GM12878 (cell line): ENCODE measurements at regions not wholly inside any gene's neighbourhood (a gene's known extent, or its start where the extent isn't known, plus 50 kb on each side); places are given as distances from the start of the nearest gene placed in this dataset.

ENCODE experiments used
- ATAC-seq: fragments of 200-7000 bp; cut with Tn5 transposase; 3 replicates; pipeline ENCODE4 v1.9.1; 2020; ENCODE audit warnings: mild to moderate bottlenecking, moderate library complexity
- BruUV-seq: library from RNA; stranded (reverse); fragments of 400-500 nt; replicated peaks from 2 replicates; lab custom pipeline; 2021; lab: Mats Ljungman, UMichigan
- CTCF ChIA-PET: fragments of 300-600 bp; sonication (Branson Sonifier 250); formaldehyde crosslinking; extraction: SDS; loops from one replicate; lab custom pipeline; 2021; ENCODE audit warnings: inconsistent platforms; lab: Yijun Ruan, JAX
- POLR2A ChIA-PET: fragments of 350-600 bp; formaldehyde crosslinking; extraction: SDS; loops from one replicate; lab custom pipeline; 2021; ENCODE audit warnings: inconsistent platforms; lab: Charles Lee
- RAD21 ChIA-PET: fragments of 300-600 bp; sonication (Branson Sonifier 250); formaldehyde crosslinking; loops from one replicate; lab custom pipeline; 2023; ENCODE audit warnings: antibody characterized with exemption; ENCODE audit not compliant: unreplicated experiment; lab: Charles Lee
- SMC1A ChIA-PET: fragments of 300-600 bp; sonication (Branson Sonifier 250); formaldehyde crosslinking; loops from one replicate; lab custom pipeline; 2023; ENCODE audit not compliant: unreplicated experiment, uncharacterized antibody; lab: Charles Lee
- DNase-seq: peaks from one replicate; pipeline ENCODE4 v3.0.0-alpha.2; 2011; ENCODE audit warnings: low read depth, low spot score
- FAIRE-seq: peaks from 3 replicates; lab custom pipeline; 2011; peaks lifted over from hg19 to GRCh38; lab: Jason Lieb, UNC
- H2AFZ ChIP-seq: 2 replicates; pipeline ENCODE4 v1.6.0; 2011; ENCODE audit warnings: low read depth, low read length, control low read depth; ENCODE audit not compliant: control insufficient read depth
- H3K27ac ChIP-seq: 2 replicates; pipeline ENCODE4 v1.5.1; 2011; ENCODE audit warnings: control low read depth; ENCODE audit not compliant: control insufficient read depth, insufficient read depth
- H3K27me3 ChIP-seq, 2 experiments: replicated peaks in 1 of 2; 2 replicates each; pipeline versions ENCODE4 v1.6.0 to v1.6.1; 2011; ENCODE audit warnings: low read length in 1 of 2; ENCODE audit not compliant: control insufficient read depth in 2 of 2, insufficient read depth in 2 of 2
- H3K36me3 ChIP-seq, 2 experiments: 2 replicates each; pipeline ENCODE4 v1.5.1; 2011; ENCODE audit warnings: low read length in 1 of 2; ENCODE audit not compliant: control insufficient read depth in 2 of 2, insufficient read depth in 2 of 2
- H3K4me1 ChIP-seq: 2 replicates; pipeline ENCODE4 v1.6.1; 2011; ENCODE audit warnings: mild to moderate bottlenecking, low read length, moderate library complexity, mixed read lengths; ENCODE audit not compliant: control insufficient read depth, insufficient read depth
- H3K4me2 ChIP-seq: 2 replicates; pipeline ENCODE4 v1.6.0; 2011; ENCODE audit warnings: control low read depth; ENCODE audit not compliant: control insufficient read depth, insufficient read depth
- H3K4me3 ChIP-seq: fragments of 200-600 bp; sonication (generic); 2 replicates; pipeline ENCODE4 v1.5.1; 2016
- H3K79me2 ChIP-seq: 2 replicates; pipeline ENCODE4 v1.6.0; 2011; ENCODE audit warnings: low read length; ENCODE audit not compliant: control insufficient read depth, insufficient read depth
- H3K9ac ChIP-seq: 2 replicates; pipeline ENCODE4 v1.8.0; 2011; ENCODE audit warnings: low read length, control low read depth, mixed read lengths; ENCODE audit not compliant: control insufficient read depth, insufficient read depth
- H3K9me3 ChIP-seq: replicated peaks from 3 replicates; pipeline ENCODE4 v1.5.1; 2011; ENCODE audit warnings: mild to moderate bottlenecking, low read length; ENCODE audit not compliant: control insufficient read depth, insufficient read depth
- H4K20me1 ChIP-seq: 2 replicates; pipeline ENCODE4 v1.6.0; 2011; ENCODE audit not compliant: control insufficient read depth, insufficient read depth
- IKZF1 ChIP-seq: fragments of 450-650 bp; conservative IDR thresholded peaks from 2 replicates; pipeline ENCODE4 v1.6.1; 2017; ENCODE audit warnings: antibody characterized with exemption, mild to moderate bottlenecking
- MYB ChIP-seq: fragments of 150-350 bp; IDR thresholded peaks from 2 replicates; pipeline ENCODE4 v1.6.1; 2014; ENCODE audit warnings: mild to moderate bottlenecking, low read depth, low read length, borderline replicate concordance
- NFYA ChIP-seq: IDR thresholded peaks from 2 replicates; pipeline ENCODE4 v1.6.1; 2011; ENCODE audit warnings: low read depth, mild to moderate bottlenecking, low read length, improper control_type of control experiment, borderline replicate concordance
- NR2C1 ChIP-seq: fragments of 450-650 bp; IDR thresholded peaks from 2 replicates; pipeline ENCODE4 v1.6.1; 2017; ENCODE audit warnings: antibody characterized with exemption, mild to moderate bottlenecking, moderate library complexity
- PML ChIP-seq: IDR thresholded peaks from 2 replicates; pipeline ENCODE4 v1.6.1; 2012; ENCODE audit warnings: low read length, inconsistent platforms
- POLR2A ChIP-seq: IDR thresholded peaks from 2 replicates; pipeline ENCODE4 v1.6.1; 2011; ENCODE audit warnings: low read depth, mild to moderate bottlenecking, low read length
- RAD21 ChIP-seq: IDR thresholded peaks from 2 replicates; pipeline ENCODE4 v1.6.1; 2011; ENCODE audit warnings: mild to moderate bottlenecking, low read depth, low read length, moderate library complexity; ENCODE audit not compliant: insufficient read depth
- SIX5 ChIP-seq: IDR thresholded peaks from 2 replicates; pipeline ENCODE4 v1.6.1; 2011; ENCODE audit warnings: mild to moderate bottlenecking, low read depth, low read length, moderate library complexity; ENCODE audit not compliant: severe bottlenecking
- SUPT20H ChIP-seq: IDR thresholded peaks from 2 replicates; pipeline ENCODE4 v1.6.1; 2011; ENCODE audit warnings: low read depth, mild to moderate bottlenecking, low read length, moderate library complexity, borderline replicate concordance; ENCODE audit not compliant: control insufficient read depth
- SUZ12 ChIP-seq: fragments of 200-600 bp; sonication (generic); IDR thresholded peaks from one replicate; pipeline ENCODE4 v1.6.1; 2018; ENCODE audit warnings: antibody characterized with exemption, mild to moderate bottlenecking; ENCODE audit not compliant: unreplicated experiment
- TAF1 ChIP-seq: IDR thresholded peaks from 2 replicates; pipeline ENCODE4 v1.6.1; 2011; ENCODE audit warnings: mild to moderate bottlenecking, low read depth, low read length, borderline replicate concordance
- TBL1XR1 ChIP-seq: IDR thresholded peaks from 2 replicates; pipeline ENCODE4 v1.6.1; 2012; ENCODE audit warnings: low read depth, low read length, improper control_type of control experiment
- ZNF384 ChIP-seq: IDR thresholded peaks from 2 replicates; pipeline ENCODE4 v1.6.1; 2012; ENCODE audit warnings: low read depth, mild to moderate bottlenecking, low read length, improper control_type of control experiment, borderline replicate concordance
- WGBS: methylation state at CpG from one replicate; pipeline ENCODE4 v1.1.6; 2016; ENCODE audit warnings: low lambda C conversion rate; ENCODE audit not compliant: insufficient replicate concordance, insufficient coverage; ENCODE audit errors: missing lambda C conversion rate; 5-methylcytosine and 5-hydroxymethylcytosine counted together
- in situ Hi-C: fragments of 300-500 bp; cut with MboI; formaldehyde crosslinking; loops from 9 replicates; pipeline ENCODE4 v1.14.3; 2018; ENCODE audit warnings: mixed read lengths
- intact Hi-C: fragments of 100-400 bp; cut with micrococcal nuclease; formaldehyde crosslinking; loops from one replicate; pipeline ENCODE4 v1.14.2; 2022; ENCODE audit not compliant: unreplicated experiment
- TF ChIP-seq, protein P1 (sequence below): IDR thresholded peaks from 2 replicates; pipeline ENCODE4 v1.6.1; 2011; ENCODE audit warnings: low read depth, mild to moderate bottlenecking, low read length, moderate library complexity, borderline replicate concordance; ENCODE audit errors: extremely low read depth
- TF ChIP-seq, protein P2 (sequence below): IDR thresholded peaks from 2 replicates; pipeline ENCODE4 v1.6.1; 2012; ENCODE audit warnings: low read depth, low read length, improper control_type of control experiment
- TF ChIP-seq, protein P3 (sequence below): fragments of 450-650 bp; formaldehyde crosslinking; IDR thresholded peaks from 2 replicates; pipeline ENCODE4 v1.5.0; 2022; ENCODE audit warnings: mild to moderate bottlenecking, missing genetic modification characterization

DNA sequence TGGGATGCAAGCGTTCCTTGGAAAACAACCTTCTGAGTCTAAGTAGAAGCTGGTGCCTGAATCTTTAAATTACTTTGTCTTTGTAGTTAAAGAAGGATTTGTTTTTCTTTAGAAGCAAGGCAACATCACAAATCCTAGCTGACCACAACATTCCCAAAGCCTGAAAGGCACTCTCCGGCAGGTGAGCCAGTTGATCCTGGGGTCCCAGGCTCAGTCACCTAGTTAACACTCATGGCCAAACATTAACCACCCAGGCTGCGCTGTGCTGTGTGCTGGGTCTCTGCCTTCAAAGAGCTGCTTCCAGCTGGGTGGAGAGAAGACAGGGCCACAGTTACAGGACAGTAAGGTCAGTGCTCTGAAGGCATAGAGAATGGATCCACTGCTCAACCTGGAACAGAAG is 120.0 kb upstream of the TRIB2 start (continued):
- TF ChIP-seq RAD21 (no peak), SIX5 (no peak), SUPT20H (no peak), TAF1 (no peak)
- TF ChIP-seq, protein P1, sequence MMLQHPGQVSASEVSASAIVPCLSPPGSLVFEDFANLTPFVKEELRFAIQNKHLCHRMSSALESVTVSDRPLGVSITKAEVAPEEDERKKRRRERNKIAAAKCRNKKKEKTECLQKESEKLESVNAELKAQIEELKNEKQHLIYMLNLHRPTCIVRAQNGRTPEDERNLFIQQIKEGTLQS, result no peak
- TF ChIP-seq, protein P2, sequence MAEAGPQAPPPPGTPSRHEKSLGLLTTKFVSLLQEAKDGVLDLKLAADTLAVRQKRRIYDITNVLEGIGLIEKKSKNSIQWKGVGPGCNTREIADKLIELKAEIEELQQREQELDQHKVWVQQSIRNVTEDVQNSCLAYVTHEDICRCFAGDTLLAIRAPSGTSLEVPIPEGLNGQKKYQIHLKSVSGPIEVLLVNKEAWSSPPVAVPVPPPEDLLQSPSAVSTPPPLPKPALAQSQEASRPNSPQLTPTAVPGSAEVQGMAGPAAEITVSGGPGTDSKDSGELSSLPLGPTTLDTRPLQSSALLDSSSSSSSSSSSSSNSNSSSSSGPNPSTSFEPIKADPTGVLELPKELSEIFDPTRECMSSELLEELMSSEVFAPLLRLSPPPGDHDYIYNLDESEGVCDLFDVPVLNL, result no peak
- TF ChIP-seq, all 136 proteins: peak for 0

DNA sequence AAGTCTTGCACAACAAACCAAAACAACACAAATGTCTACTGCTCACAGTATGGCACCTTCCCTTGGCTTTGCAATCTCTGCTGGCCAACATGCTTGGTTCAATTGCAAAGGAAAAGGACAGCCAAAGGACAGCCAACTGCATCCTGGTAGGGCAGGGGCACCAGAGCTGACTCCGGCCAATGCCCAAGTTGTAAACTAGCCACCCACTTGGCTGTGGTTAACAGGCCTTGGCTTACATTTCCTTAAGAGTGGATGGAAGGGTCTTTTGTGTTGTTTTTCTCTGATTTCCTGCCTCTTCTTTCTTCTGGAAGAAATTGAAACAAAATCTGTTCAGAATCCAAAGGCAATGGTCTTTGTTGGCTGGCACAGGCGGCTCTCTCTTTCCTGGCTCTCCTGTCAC is 119.1 kb upstream of the TRIB2 start:
- no peak overlapping the region for H3K4me3 ChIP-seq
- DNase-seq (no peak), FAIRE-seq (no peak), ATAC-seq (no peak)
- H3K36me3 ChIP-seq, result no peaks in the 10 kb centered on the region
- no peaks in the 10 kb centered on the region for H3K9me3 ChIP-seq
- CTCF ChIA-PET, result no interaction called here
- no peak overlapping the region for H3K4me2 ChIP-seq
- TF ChIP-seq, protein P1, result no peak
- TF ChIP-seq TBL1XR1, result no peak
- TF ChIP-seq, protein P3, sequence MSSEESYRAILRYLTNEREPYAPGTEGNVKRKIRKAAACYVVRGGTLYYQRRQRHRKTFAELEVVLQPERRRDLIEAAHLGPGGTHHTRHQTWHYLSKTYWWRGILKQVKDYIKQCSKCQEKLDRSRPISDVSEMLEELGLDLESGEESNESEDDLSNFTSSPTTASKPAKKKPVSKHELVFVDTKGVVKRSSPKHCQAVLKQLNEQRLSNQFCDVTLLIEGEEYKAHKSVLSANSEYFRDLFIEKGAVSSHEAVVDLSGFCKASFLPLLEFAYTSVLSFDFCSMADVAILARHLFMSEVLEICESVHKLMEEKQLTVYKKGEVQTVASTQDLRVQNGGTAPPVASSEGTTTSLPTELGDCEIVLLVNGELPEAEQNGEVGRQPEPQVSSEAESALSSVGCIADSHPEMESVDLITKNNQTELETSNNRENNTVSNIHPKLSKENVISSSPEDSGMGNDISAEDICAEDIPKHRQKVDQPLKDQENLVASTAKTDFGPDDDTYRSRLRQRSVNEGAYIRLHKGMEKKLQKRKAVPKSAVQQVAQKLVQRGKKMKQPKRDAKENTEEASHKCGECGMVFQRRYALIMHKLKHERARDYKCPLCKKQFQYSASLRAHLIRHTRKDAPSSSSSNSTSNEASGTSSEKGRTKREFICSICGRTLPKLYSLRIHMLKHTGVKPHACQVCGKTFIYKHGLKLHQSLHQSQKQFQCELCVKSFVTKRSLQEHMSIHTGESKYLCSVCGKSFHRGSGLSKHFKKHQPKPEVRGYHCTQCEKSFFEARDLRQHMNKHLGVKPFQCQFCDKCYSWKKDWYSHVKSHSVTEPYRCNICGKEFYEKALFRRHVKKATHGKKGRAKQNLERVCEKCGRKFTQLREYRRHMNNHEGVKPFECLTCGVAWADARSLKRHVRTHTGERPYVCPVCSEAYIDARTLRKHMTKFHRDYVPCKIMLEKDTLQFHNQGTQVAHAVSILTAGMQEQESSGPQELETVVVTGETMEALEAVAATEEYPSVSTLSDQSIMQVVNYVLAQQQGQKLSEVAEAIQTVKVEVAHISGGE (CRISPR knock-in tag), result no peak
- no peak for TF ChIP-seq IKZF1
- TF ChIP-seq NFYA, result no peak
- TF ChIP-seq SUZ12, result no peak
- no peak for TF ChIP-seq NR2C1
- no peak for TF ChIP-seq PML
- no peak for TF ChIP-seq RAD21
- TF ChIP-seq POLR2A, result no peak
- TF ChIP-seq MYB, result no peak
- no peak for TF ChIP-seq ZNF384
- in situ Hi-C loops (no loop called here), intact Hi-C loops (no loop called here)
- POLR2A ChIA-PET, result no interaction called here
- SMC1A ChIA-PET, result no interaction called here
- no peak overlapping the region for H2AFZ ChIP-seq
- H4K20me1 ChIP-seq, result no peaks in the 10 kb centered on the region
- RAD21 ChIA-PET, result no interaction called here
- 70% methylated on average over 2 of the region's 2 CpGs for WGBS
- BruUV-seq, result no TSS peak
- no peaks in the 10 kb centered on the region for H3K79me2 ChIP-seq
- no peaks in the 10 kb centered on the region for H3K4me1 ChIP-seq
- H3K9ac ChIP-seq, result no peak overlapping the region
- no peak overlapping the region for H3K27ac ChIP-seq
- no peaks in the 10 kb centered on the region for H3K27me3 ChIP-seq
